ENCODE measurements at regions not wholly inside any gene's neighbourhood (a gene's known extent, or its start where the extent isn't known, plus 50 kb on each side); places are given as distances from the start of the nearest gene placed in this dataset.
"Not testable (repeated sequence)": the region's sequence is repeated elsewhere in the genome, so short reads cannot be mapped to it uniquely, and the experiment has no call there.

GRCh38 chr21:28385845-28386244, 606.8 kb downstream of the LTN1 start:
- Histone ChIP-seq H3K4me3 (ENCODE audit: low read depth in 1 of 3, low read length in 3 of 3) (no peak overlapping the region), H3K27ac (ENCODE audit: low read depth in 1 of 3, low read length in 2 of 3) (no peak overlapping the region), H3K4me1 (ENCODE audit: control insufficient read depth in 3 of 3, insufficient read depth in 2 of 3, low read depth in 1 of 3, low read length in 2 of 3) (no peaks in the 10 kb centered on the region), H3K36me3 (ENCODE audit: control insufficient read depth in 3 of 3, insufficient read depth in 2 of 3, low read depth in 1 of 3, low read length in 3 of 3) (no peaks in the 10 kb centered on the region), H3K9me3 (ENCODE audit: control insufficient read depth in 2 of 2, insufficient read depth in 1 of 2, low read depth in 1 of 2, low read length in 1 of 2) (no peaks in the 10 kb centered on the region), H3K27me3 (ENCODE audit: control insufficient read depth in 3 of 3, insufficient read depth in 3 of 3, low read length in 3 of 3) (no peaks in the 10 kb centered on the region)
- DNase-seq = no peak
- no peak for FAIRE-seq
- 89 to 94% (median 93%) methylated on average over 1 of the region's 1 CpG for WGBS, 3 donors

GRCh38 chr21:28381000-28381745, 611.5 kb downstream of the LTN1 start:
- not testable (repeated sequence) for H3K27ac ChIP-seq (ENCODE audit: low read depth in 1 of 3, low read length in 2 of 3); H3K9me3 ChIP-seq (ENCODE audit: control insufficient read depth in 2 of 2, insufficient read depth in 1 of 2, low read depth in 1 of 2, low read length in 1 of 2); H3K27me3 ChIP-seq (ENCODE audit: control insufficient read depth in 3 of 3, insufficient read depth in 3 of 3, low read length in 3 of 3); H3K36me3 ChIP-seq (ENCODE audit: control insufficient read depth in 3 of 3, insufficient read depth in 2 of 3, low read depth in 1 of 3, low read length in 3 of 3); DNase-seq; FAIRE-seq; H3K4me1 ChIP-seq (ENCODE audit: control insufficient read depth in 3 of 3, insufficient read depth in 2 of 3, low read depth in 1 of 3, low read length in 2 of 3); H3K4me3 ChIP-seq (ENCODE audit: low read depth in 1 of 3, low read length in 3 of 3)
- WGBS, 3 donors = 76 to 93% (median 78%) methylated on average over 2 of the region's 2 CpGs

GRCh38 chr21:28380241-28380640, 612.4 kb downstream of the LTN1 start:
- Histone ChIP-seq H3K27ac (ENCODE audit: low read depth in 1 of 3, low read length in 2 of 3) (no peak overlapping the region), H3K36me3 (ENCODE audit: control insufficient read depth in 3 of 3, insufficient read depth in 2 of 3, low read depth in 1 of 3, low read length in 3 of 3) (no peaks in the 10 kb centered on the region), H3K4me1 (ENCODE audit: control insufficient read depth in 3 of 3, insufficient read depth in 2 of 3, low read depth in 1 of 3, low read length in 2 of 3) (peaks cover 0 to 14% (median 6%) of the 10 kb centered on the region in 3 donors), H3K4me3 (ENCODE audit: low read depth in 1 of 3, low read length in 3 of 3) (no peak overlapping the region), H3K27me3 (ENCODE audit: control insufficient read depth in 3 of 3, insufficient read depth in 3 of 3, low read length in 3 of 3) (no peaks in the 10 kb centered on the region), H3K9me3 (ENCODE audit: control insufficient read depth in 2 of 2, insufficient read depth in 1 of 2, low read depth in 1 of 2, low read length in 1 of 2) (peaks cover 0 to 8% of the 10 kb centered on the region in 2 donors)
- DNase-seq = no peak
- FAIRE-seq = no peak
- 88 to 93% (median 90%) methylated on average over 7 of the region's 7 CpGs for WGBS, 3 donors

- 22 to 59% (median 32%) methylated on average over 2 of the region's 2 CpGs for WGBS, 3 donors
Observed at GRCh38 chr21:28378026-28378425, 614.7 kb downstream of the LTN1 start.

GRCh38 chr21:28375708-28376385, 616.8 kb downstream of the LTN1 start:
- FAIRE-seq (no peak), DNase-seq (peak; percentile 24 to 52)
- no peak overlapping the region for H3K4me3 ChIP-seq (ENCODE audit: low read depth in 1 of 3, low read length in 3 of 3)
- 14 to 61% (median 42%) methylated on average over 2 of the region's 2 CpGs for WGBS, 3 donors
- H3K36me3 ChIP-seq (ENCODE audit: control insufficient read depth in 3 of 3, insufficient read depth in 2 of 3, low read depth in 1 of 3, low read length in 3 of 3) = no peaks in the 10 kb centered on the region
- H3K9me3 ChIP-seq (ENCODE audit: control insufficient read depth in 2 of 2, insufficient read depth in 1 of 2, low read depth in 1 of 2, low read length in 1 of 2) = peaks cover 0 to 12% of the 10 kb centered on the region in 2 donors
- peak overlapping the region in 1 of 3 donors; percentile 51 for H3K27ac ChIP-seq (ENCODE audit: low read depth in 1 of 3, low read length in 2 of 3)
- peaks cover 0 to 15% (median 6%) of the 10 kb centered on the region in 3 donors for H3K4me1 ChIP-seq (ENCODE audit: control insufficient read depth in 3 of 3, insufficient read depth in 2 of 3, low read depth in 1 of 3, low read length in 2 of 3)
- no peaks in the 10 kb centered on the region for H3K27me3 ChIP-seq (ENCODE audit: control insufficient read depth in 3 of 3, insufficient read depth in 3 of 3, low read length in 3 of 3)

More at GRCh38 chr21:28378026-28378425, 614.7 kb downstream of the LTN1 start:
- peaks cover 0 to 15% (median 6%) of the 10 kb centered on the region in 3 donors for H3K4me1 ChIP-seq (ENCODE audit: control insufficient read depth in 3 of 3, insufficient read depth in 2 of 3, low read depth in 1 of 3, low read length in 2 of 3)
- H3K4me3 ChIP-seq (ENCODE audit: low read depth in 1 of 3, low read length in 3 of 3) = no peak overlapping the region
- FAIRE-seq (no peak), DNase-seq (peak; percentile 18 to 64)
- no peaks in the 10 kb centered on the region for H3K27me3 ChIP-seq (ENCODE audit: control insufficient read depth in 3 of 3, insufficient read depth in 3 of 3, low read length in 3 of 3)
- H3K9me3 ChIP-seq (ENCODE audit: control insufficient read depth in 2 of 2, insufficient read depth in 1 of 2, low read depth in 1 of 2, low read length in 1 of 2) = peaks cover 0 to 8% of the 10 kb centered on the region in 2 donors
- H3K36me3 ChIP-seq (ENCODE audit: control insufficient read depth in 3 of 3, insufficient read depth in 2 of 3, low read depth in 1 of 3, low read length in 3 of 3) = no peaks in the 10 kb centered on the region
- peak overlapping the region in 1 of 3 donors; percentile 48 for H3K27ac ChIP-seq (ENCODE audit: low read depth in 1 of 3, low read length in 2 of 3)

- 22 to 80% (median 42%) methylated on average over 1 of the region's 1 CpG for whole genome bisulfite sequencing, 3 donors
- FAIRE-seq (no peak), DNase-seq (no peak)
- Histone ChIP-seq H3K9me3 (ENCODE audit: control insufficient read depth in 2 of 2, insufficient read depth in 1 of 2, low read depth in 1 of 2, low read length in 1 of 2) (peaks cover 0 to 12% of the 10 kb centered on the region in 2 donors), H3K4me3 (ENCODE audit: low read depth in 1 of 3, low read length in 3 of 3) (no peak overlapping the region), H3K36me3 (ENCODE audit: control insufficient read depth in 3 of 3, insufficient read depth in 2 of 3, low read depth in 1 of 3, low read length in 3 of 3) (no peaks in the 10 kb centered on the region), H3K27ac (ENCODE audit: low read depth in 1 of 3, low read length in 2 of 3) (no peak overlapping the region), H3K27me3 (ENCODE audit: control insufficient read depth in 3 of 3, insufficient read depth in 3 of 3, low read length in 3 of 3) (no peaks in the 10 kb centered on the region), H3K4me1 (ENCODE audit: control insufficient read depth in 3 of 3, insufficient read depth in 2 of 3, low read depth in 1 of 3, low read length in 2 of 3) (peaks cover 0 to 15% (median 6%) of the 10 kb centered on the region in 3 donors)
Observed at GRCh38 chr21:28374881-28375280, 617.8 kb downstream of the LTN1 start.

GRCh38 chr21:28371713-28372112, 621.0 kb downstream of the LTN1 start:
- Histone ChIP-seq H3K27ac (ENCODE audit: low read depth in 1 of 3, low read length in 2 of 3) (no peak overlapping the region), H3K36me3 (ENCODE audit: control insufficient read depth in 3 of 3, insufficient read depth in 2 of 3, low read depth in 1 of 3, low read length in 3 of 3) (no peaks in the 10 kb centered on the region), H3K4me3 (ENCODE audit: low read depth in 1 of 3, low read length in 3 of 3) (no peak overlapping the region), H3K9me3 (ENCODE audit: control insufficient read depth in 2 of 2, insufficient read depth in 1 of 2, low read depth in 1 of 2, low read length in 1 of 2) (peaks cover 0 to 7% of the 10 kb centered on the region in 2 donors), H3K4me1 (ENCODE audit: control insufficient read depth in 3 of 3, insufficient read depth in 2 of 3, low read depth in 1 of 3, low read length in 2 of 3) (peaks cover 0 to 10% (median 3%) of the 10 kb centered on the region in 3 donors), H3K27me3 (ENCODE audit: control insufficient read depth in 3 of 3, insufficient read depth in 3 of 3, low read length in 3 of 3) (no peaks in the 10 kb centered on the region)
- FAIRE-seq = no peak
- no peak for DNase-seq
- WGBS, 3 donors = 79 to 93% (median 84%) methylated on average over 4 of the region's 4 CpGs

- Histone ChIP-seq H3K27me3 (ENCODE audit: control insufficient read depth in 3 of 3, insufficient read depth in 3 of 3, low read length in 3 of 3) (no peaks in the 10 kb centered on the region), H3K4me3 (ENCODE audit: low read depth in 1 of 3, low read length in 3 of 3) (no peak overlapping the region), H3K9me3 (ENCODE audit: control insufficient read depth in 2 of 2, insufficient read depth in 1 of 2, low read depth in 1 of 2, low read length in 1 of 2) (no peaks in the 10 kb centered on the region), H3K36me3 (ENCODE audit: control insufficient read depth in 3 of 3, insufficient read depth in 2 of 3, low read depth in 1 of 3, low read length in 3 of 3) (no peaks in the 10 kb centered on the region), H3K27ac (ENCODE audit: low read depth in 1 of 3, low read length in 2 of 3) (no peak overlapping the region), H3K4me1 (ENCODE audit: control insufficient read depth in 3 of 3, insufficient read depth in 2 of 3, low read depth in 1 of 3, low read length in 2 of 3) (no peaks in the 10 kb centered on the region)
- DNase-seq = no peak
- FAIRE-seq = no peak
Observed at GRCh38 chr21:28359300-28359699, 633.4 kb downstream of the LTN1 start.
